GM12878 (cell line): ENCODE measurements at regions not wholly inside any gene's neighbourhood (a gene's known extent, or its start where the extent isn't known, plus 50 kb on each side); places are given as distances from the start of the nearest gene placed in this dataset.
"Not testable (repeated sequence)": the region's sequence is repeated elsewhere in the genome, so short reads cannot be mapped to it uniquely, and the experiment has no call there.

Experiments
- ATAC-seq: fragments of 200-7000 bp; cut with Tn5 transposase; 3 replicates; pipeline ENCODE4 v1.9.1; 2020; ENCODE audit warnings: mild to moderate bottlenecking, moderate library complexity
- BruUV-seq: library from RNA; stranded (reverse); fragments of 400-500 nt; replicated peaks from 2 replicates; lab custom pipeline; 2021; lab: Mats Ljungman, UMichigan
- CTCF ChIA-PET: fragments of 300-600 bp; sonication (Branson Sonifier 250); formaldehyde crosslinking; extraction: SDS; loops from one replicate; lab custom pipeline; 2021; ENCODE audit warnings: inconsistent platforms; lab: Yijun Ruan, JAX
- POLR2A ChIA-PET: fragments of 350-600 bp; formaldehyde crosslinking; extraction: SDS; loops from one replicate; lab custom pipeline; 2021; ENCODE audit warnings: inconsistent platforms; lab: Charles Lee
- RAD21 ChIA-PET: fragments of 300-600 bp; sonication (Branson Sonifier 250); formaldehyde crosslinking; loops from one replicate; lab custom pipeline; 2023; ENCODE audit warnings: antibody characterized with exemption; ENCODE audit not compliant: unreplicated experiment; lab: Charles Lee
- SMC1A ChIA-PET: fragments of 300-600 bp; sonication (Branson Sonifier 250); formaldehyde crosslinking; loops from one replicate; lab custom pipeline; 2023; ENCODE audit not compliant: unreplicated experiment, uncharacterized antibody; lab: Charles Lee
- DNase-seq: peaks from one replicate; pipeline ENCODE4 v3.0.0-alpha.2; 2011; ENCODE audit warnings: low read depth, low spot score
- FAIRE-seq: peaks from 3 replicates; lab custom pipeline; 2011; peaks lifted over from hg19 to GRCh38; lab: Jason Lieb, UNC
- H2AFZ ChIP-seq: 2 replicates; pipeline ENCODE4 v1.6.0; 2011; ENCODE audit warnings: low read depth, low read length, control low read depth; ENCODE audit not compliant: control insufficient read depth
- H3K27ac ChIP-seq: 2 replicates; pipeline ENCODE4 v1.5.1; 2011; ENCODE audit warnings: control low read depth; ENCODE audit not compliant: control insufficient read depth, insufficient read depth
- H3K27me3 ChIP-seq, 2 experiments: replicated peaks in 1 of 2; 2 replicates each; pipeline versions ENCODE4 v1.6.0 to v1.6.1; 2011; ENCODE audit warnings: low read length in 1 of 2; ENCODE audit not compliant: control insufficient read depth in 2 of 2, insufficient read depth in 2 of 2
- H3K36me3 ChIP-seq, 2 experiments: 2 replicates each; pipeline ENCODE4 v1.5.1; 2011; ENCODE audit warnings: low read length in 1 of 2; ENCODE audit not compliant: control insufficient read depth in 2 of 2, insufficient read depth in 2 of 2
- H3K4me1 ChIP-seq: 2 replicates; pipeline ENCODE4 v1.6.1; 2011; ENCODE audit warnings: mild to moderate bottlenecking, low read length, moderate library complexity, mixed read lengths; ENCODE audit not compliant: control insufficient read depth, insufficient read depth
- H3K4me2 ChIP-seq: 2 replicates; pipeline ENCODE4 v1.6.0; 2011; ENCODE audit warnings: control low read depth; ENCODE audit not compliant: control insufficient read depth, insufficient read depth
- H3K4me3 ChIP-seq: fragments of 200-600 bp; sonication (generic); 2 replicates; pipeline ENCODE4 v1.5.1; 2016
- H3K79me2 ChIP-seq: 2 replicates; pipeline ENCODE4 v1.6.0; 2011; ENCODE audit warnings: low read length; ENCODE audit not compliant: control insufficient read depth, insufficient read depth
- H3K9ac ChIP-seq: 2 replicates; pipeline ENCODE4 v1.8.0; 2011; ENCODE audit warnings: low read length, control low read depth, mixed read lengths; ENCODE audit not compliant: control insufficient read depth, insufficient read depth
- H3K9me3 ChIP-seq: replicated peaks from 3 replicates; pipeline ENCODE4 v1.5.1; 2011; ENCODE audit warnings: mild to moderate bottlenecking, low read length; ENCODE audit not compliant: control insufficient read depth, insufficient read depth
- H4K20me1 ChIP-seq: 2 replicates; pipeline ENCODE4 v1.6.0; 2011; ENCODE audit not compliant: control insufficient read depth, insufficient read depth
- E4F1 ChIP-seq: fragments of 450-650 bp; IDR thresholded peaks from 2 replicates; pipeline ENCODE4 v1.6.1; 2018; ENCODE audit warnings: borderline replicate concordance, mild to moderate bottlenecking; ENCODE audit not compliant: partially characterized antibody
- WGBS: methylation state at CpG from one replicate; pipeline ENCODE4 v1.1.6; 2016; ENCODE audit warnings: low lambda C conversion rate; ENCODE audit not compliant: insufficient replicate concordance, insufficient coverage; ENCODE audit errors: missing lambda C conversion rate; 5-methylcytosine and 5-hydroxymethylcytosine counted together
- in situ Hi-C: fragments of 300-500 bp; cut with MboI; formaldehyde crosslinking; loops from 9 replicates; pipeline ENCODE4 v1.14.3; 2018; ENCODE audit warnings: mixed read lengths
- intact Hi-C: fragments of 100-400 bp; cut with micrococcal nuclease; formaldehyde crosslinking; loops from one replicate; pipeline ENCODE4 v1.14.2; 2022; ENCODE audit not compliant: unreplicated experiment
- TF ChIP-seq, protein P1 (sequence below): fragments of 450-650 bp; IDR thresholded peaks from 2 replicates; pipeline ENCODE4 v1.6.1; 2017; ENCODE audit warnings: low read depth, mild to moderate bottlenecking, moderate library complexity

- H3K36me3 ChIP-seq, RAD21 ChIA-PET, ATAC-seq, CTCF ChIA-PET, H3K79me2 ChIP-seq, H3K27me3 ChIP-seq, in situ Hi-C loops, H3K9me3 ChIP-seq, BruUV-seq, H3K27ac ChIP-seq, H3K4me3 ChIP-seq, H4K20me1 ChIP-seq, intact Hi-C loops, SMC1A ChIA-PET, H2AFZ ChIP-seq, H3K4me1 ChIP-seq, H3K4me2 ChIP-seq: not testable (repeated sequence)
- WGBS: under 1% methylated on average over 21 of the region's 48 CpGs
- peak; percentile 58 for TF ChIP-seq E4F1
- TF ChIP-seq, protein P1, sequence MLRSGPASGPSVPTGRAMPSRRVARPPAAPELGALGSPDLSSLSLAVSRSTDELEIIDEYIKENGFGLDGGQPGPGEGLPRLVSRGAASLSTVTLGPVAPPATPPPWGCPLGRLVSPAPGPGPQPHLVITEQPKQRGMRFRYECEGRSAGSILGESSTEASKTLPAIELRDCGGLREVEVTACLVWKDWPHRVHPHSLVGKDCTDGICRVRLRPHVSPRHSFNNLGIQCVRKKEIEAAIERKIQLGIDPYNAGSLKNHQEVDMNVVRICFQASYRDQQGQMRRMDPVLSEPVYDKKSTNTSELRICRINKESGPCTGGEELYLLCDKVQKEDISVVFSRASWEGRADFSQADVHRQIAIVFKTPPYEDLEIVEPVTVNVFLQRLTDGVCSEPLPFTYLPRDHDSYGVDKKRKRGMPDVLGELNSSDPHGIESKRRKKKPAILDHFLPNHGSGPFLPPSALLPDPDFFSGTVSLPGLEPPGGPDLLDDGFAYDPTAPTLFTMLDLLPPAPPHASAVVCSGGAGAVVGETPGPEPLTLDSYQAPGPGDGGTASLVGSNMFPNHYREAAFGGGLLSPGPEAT: peak; percentile 74
- TF ChIP-seq, all 136 proteins: peak for 2; not testable (repeated sequence) for 134
- FAIRE-seq, H3K9ac ChIP-seq, DNase-seq, POLR2A ChIA-PET: not testable (repeated sequence)
Observed at GRCh38 chr15:101961263-101961662, 149.3 kb downstream of the OR4F15 start.

DNA sequence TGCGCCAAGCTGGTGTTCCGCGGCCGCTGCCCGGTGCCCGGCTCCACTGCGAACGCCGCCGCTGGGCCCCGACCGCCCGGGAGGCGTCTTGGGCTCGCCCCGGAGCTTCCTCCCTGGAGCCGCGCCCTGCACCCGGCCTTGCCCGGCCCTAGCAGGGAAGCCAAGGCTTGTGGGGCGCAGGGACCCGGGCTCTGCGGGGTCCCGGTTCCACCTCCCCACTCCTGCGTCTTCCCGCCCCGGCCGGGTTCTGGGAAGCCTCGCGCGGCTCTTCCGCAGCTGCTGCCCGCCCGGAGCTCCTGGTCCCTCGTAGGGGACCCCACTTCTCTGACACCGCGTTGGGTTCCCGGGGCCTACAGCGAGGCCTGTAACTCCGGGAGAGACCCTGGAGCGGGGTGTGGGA is 149.8 kb downstream of the OR4F15 start:
- H4K20me1 ChIP-seq, H3K27me3 ChIP-seq, H3K9ac ChIP-seq, H3K4me3 ChIP-seq, H3K4me1 ChIP-seq, POLR2A ChIA-PET, SMC1A ChIA-PET, H3K4me2 ChIP-seq, intact Hi-C loops, CTCF ChIA-PET, BruUV-seq, H2AFZ ChIP-seq, DNase-seq, H3K36me3 ChIP-seq, H3K27ac ChIP-seq, ATAC-seq, in situ Hi-C loops, H3K9me3 ChIP-seq, FAIRE-seq, H3K79me2 ChIP-seq, RAD21 ChIA-PET: not testable (repeated sequence)
- WGBS: 2% methylated on average over 11 of the region's 41 CpGs

- DNase-seq, intact Hi-C loops, RAD21 ChIA-PET, FAIRE-seq, SMC1A ChIA-PET, H3K9me3 ChIP-seq, H3K79me2 ChIP-seq, H3K4me2 ChIP-seq, ATAC-seq, H3K4me3 ChIP-seq, POLR2A ChIA-PET, H3K27ac ChIP-seq, H3K36me3 ChIP-seq, H4K20me1 ChIP-seq, in situ Hi-C loops, H3K9ac ChIP-seq, H3K4me1 ChIP-seq, H2AFZ ChIP-seq, H3K27me3 ChIP-seq, CTCF ChIA-PET, BruUV-seq: not testable (repeated sequence)
- WGBS: 96% methylated on average over 6 of the region's 8 CpGs
Observed at GRCh38 chr15:101963687-101964086, 151.7 kb downstream of the OR4F15 start.
